ENCODE measurements at regions not wholly inside any gene's neighbourhood (a gene's known extent, or its start where the extent isn't known, plus 50 kb on each side); places are given as distances from the start of the nearest gene placed in this dataset.

DNA sequence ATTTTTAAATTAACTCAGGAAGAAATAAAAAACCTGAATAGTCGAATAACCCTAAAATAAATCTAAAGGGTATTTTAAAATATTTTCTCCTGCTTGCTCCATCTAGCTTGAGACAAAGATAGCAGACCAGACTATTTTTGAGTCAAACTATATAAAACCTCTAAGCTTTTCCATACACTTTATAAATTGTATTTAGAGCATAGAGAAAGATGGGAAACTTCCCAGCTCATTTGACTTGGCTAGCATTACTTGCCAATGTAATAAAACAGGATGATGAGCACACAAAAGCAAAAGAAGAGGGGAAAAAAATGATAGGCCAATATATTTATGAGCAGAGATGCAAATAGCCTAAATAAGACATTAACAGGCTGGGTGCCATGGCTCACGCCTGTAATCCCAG lies 117.1 kb downstream of the ANAPC4 start:
- no peaks in the 10 kb centered on the region for H3K9me3 ChIP-seq (ENCODE audit: insufficient read depth, low read depth, low read length)
- FAIRE-seq (no peak), DNase-seq (ENCODE audit: low read depth) (no peak)
- H3K27ac Mint-ChIP-seq (ENCODE audit: unreplicated experiment) = no peak overlapping the region
- no peak overlapping the region for H3K4me3 Mint-ChIP-seq (ENCODE audit: unreplicated experiment)
- no peak overlapping the region for H3K9ac ChIP-seq (ENCODE audit: low read length)
- no peaks in the 10 kb centered on the region for H3K36me3 Mint-ChIP-seq (ENCODE audit: low read depth, unreplicated experiment)
- no peaks in the 10 kb centered on the region for H3K79me2 ChIP-seq (ENCODE audit: insufficient read depth, low read length)
- no peaks in the 10 kb centered on the region for H3K4me1 Mint-ChIP-seq (ENCODE audit: low read depth, unreplicated experiment)
- peaks cover 2% of the 10 kb centered on the region for H3K27me3 ChIP-seq (ENCODE audit: insufficient read depth, low read length)
- no peaks in the 10 kb centered on the region for H3K36me3 ChIP-seq (ENCODE audit: insufficient read depth, low read length)
- H3K4me1 ChIP-seq (ENCODE audit: insufficient read depth, low read length) = no peaks in the 10 kb centered on the region
- H3K4me2 ChIP-seq (ENCODE audit: low read length) = no peak overlapping the region
- H2AFZ ChIP-seq (ENCODE audit: low read depth, low read length) = no peak overlapping the region
- TF ChIP-seq EZH2 (IDR thresholded peaks at IDR 0.05; ENCODE audit: insufficient read depth, low read length) = no peak
- TF ChIP-seq, protein P1, sequence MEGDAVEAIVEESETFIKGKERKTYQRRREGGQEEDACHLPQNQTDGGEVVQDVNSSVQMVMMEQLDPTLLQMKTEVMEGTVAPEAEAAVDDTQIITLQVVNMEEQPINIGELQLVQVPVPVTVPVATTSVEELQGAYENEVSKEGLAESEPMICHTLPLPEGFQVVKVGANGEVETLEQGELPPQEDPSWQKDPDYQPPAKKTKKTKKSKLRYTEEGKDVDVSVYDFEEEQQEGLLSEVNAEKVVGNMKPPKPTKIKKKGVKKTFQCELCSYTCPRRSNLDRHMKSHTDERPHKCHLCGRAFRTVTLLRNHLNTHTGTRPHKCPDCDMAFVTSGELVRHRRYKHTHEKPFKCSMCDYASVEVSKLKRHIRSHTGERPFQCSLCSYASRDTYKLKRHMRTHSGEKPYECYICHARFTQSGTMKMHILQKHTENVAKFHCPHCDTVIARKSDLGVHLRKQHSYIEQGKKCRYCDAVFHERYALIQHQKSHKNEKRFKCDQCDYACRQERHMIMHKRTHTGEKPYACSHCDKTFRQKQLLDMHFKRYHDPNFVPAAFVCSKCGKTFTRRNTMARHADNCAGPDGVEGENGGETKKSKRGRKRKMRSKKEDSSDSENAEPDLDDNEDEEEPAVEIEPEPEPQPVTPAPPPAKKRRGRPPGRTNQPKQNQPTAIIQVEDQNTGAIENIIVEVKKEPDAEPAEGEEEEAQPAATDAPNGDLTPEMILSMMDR (IDR thresholded peaks at IDR 0.05; ENCODE audit: insufficient read depth, low read depth, low read length) = no peak
- peaks cover 2% of the 10 kb centered on the region for H3K9me3 Mint-ChIP-seq (ENCODE audit: unreplicated experiment)
- H4K20me1 ChIP-seq (ENCODE audit: insufficient read depth, low read length) = no peaks in the 10 kb centered on the region
- H3K27ac ChIP-seq (ENCODE audit: low read depth, low read length) = no peak overlapping the region
- H3K4me3 ChIP-seq (ENCODE audit: insufficient read depth, low read depth, low read length) = no peak overlapping the region
- H3K27me3 Mint-ChIP-seq (ENCODE audit: low read depth, unreplicated experiment) = peaks cover 8% of the 10 kb centered on the region

- TF ChIP-seq EZH2 (IDR thresholded peaks at IDR 0.05; ENCODE audit: insufficient read depth, low read length) = no peak
- TF ChIP-seq, protein P1 (IDR thresholded peaks at IDR 0.05; ENCODE audit: insufficient read depth, low read depth, low read length) = no peak
- no peaks in the 10 kb centered on the region for H3K9me3 ChIP-seq (ENCODE audit: insufficient read depth, low read depth, low read length)
- H2AFZ ChIP-seq (ENCODE audit: low read depth, low read length) = no peak overlapping the region
- H3K79me2 ChIP-seq (ENCODE audit: insufficient read depth, low read length) = no peaks in the 10 kb centered on the region
- FAIRE-seq (no peak), DNase-seq (ENCODE audit: low read depth) (no peak)
- no peak overlapping the region for H3K4me3 ChIP-seq (ENCODE audit: insufficient read depth, low read depth, low read length)
- no peak overlapping the region for H3K27ac ChIP-seq (ENCODE audit: low read depth, low read length)
- Mint-ChIP-seq H3K4me1 (ENCODE audit: low read depth, unreplicated experiment) (no peaks in the 10 kb centered on the region), H3K9me3 (ENCODE audit: unreplicated experiment) (peaks cover 2% of the 10 kb centered on the region), H3K4me3 (ENCODE audit: unreplicated experiment) (no peak overlapping the region), H3K27ac (ENCODE audit: unreplicated experiment) (no peak overlapping the region), H3K27me3 (ENCODE audit: low read depth, unreplicated experiment) (peaks cover 20% of the 10 kb centered on the region), H3K36me3 (ENCODE audit: low read depth, unreplicated experiment) (no peaks in the 10 kb centered on the region)
- H3K27me3 ChIP-seq (ENCODE audit: insufficient read depth, low read length) = peaks cover 3% of the 10 kb centered on the region
- no peaks in the 10 kb centered on the region for H4K20me1 ChIP-seq (ENCODE audit: insufficient read depth, low read length)
- no peak overlapping the region for H3K9ac ChIP-seq (ENCODE audit: low read length)
- H3K36me3 ChIP-seq (ENCODE audit: insufficient read depth, low read length) = no peaks in the 10 kb centered on the region
- no peaks in the 10 kb centered on the region for H3K4me1 ChIP-seq (ENCODE audit: insufficient read depth, low read length)
- no peak overlapping the region for H3K4me2 ChIP-seq (ENCODE audit: low read length)
Measured at GRCh38 chr4:25500626-25501316, 123.7 kb downstream of the ANAPC4 start.

- no peak for FAIRE-seq
- peaks cover 20% of the 10 kb centered on the region for H3K27me3 Mint-ChIP-seq (ENCODE audit: low read depth, unreplicated experiment)
Measured at GRCh38 chr4:25502115-25502514, 125.1 kb downstream of the ANAPC4 start.

More at GRCh38 chr4:25502115-25502514, 125.1 kb downstream of the ANAPC4 start:
- Histone ChIP-seq H3K9me3 (ENCODE audit: insufficient read depth, low read depth, low read length) (no peaks in the 10 kb centered on the region), H4K20me1 (ENCODE audit: insufficient read depth, low read length) (no peaks in the 10 kb centered on the region), H2AFZ (ENCODE audit: low read depth, low read length) (no peak overlapping the region), H3K79me2 (ENCODE audit: insufficient read depth, low read length) (no peaks in the 10 kb centered on the region), H3K36me3 (ENCODE audit: insufficient read depth, low read length) (no peaks in the 10 kb centered on the region), H3K4me2 (ENCODE audit: low read length) (no peak overlapping the region), H3K27ac (ENCODE audit: low read depth, low read length) (no peak overlapping the region), H3K4me3 (ENCODE audit: insufficient read depth, low read depth, low read length) (no peak overlapping the region), H3K27me3 (ENCODE audit: insufficient read depth, low read length) (peaks cover 3% of the 10 kb centered on the region), H3K4me1 (ENCODE audit: insufficient read depth, low read length) (no peaks in the 10 kb centered on the region), H3K9ac (ENCODE audit: low read length) (no peak overlapping the region)
- H3K4me3 Mint-ChIP-seq (ENCODE audit: unreplicated experiment) = no peak overlapping the region
- no peak for DNase-seq (ENCODE audit: low read depth)
- peaks cover 2% of the 10 kb centered on the region for H3K9me3 Mint-ChIP-seq (ENCODE audit: unreplicated experiment)
- no peaks in the 10 kb centered on the region for H3K36me3 Mint-ChIP-seq (ENCODE audit: low read depth, unreplicated experiment)
- TF ChIP-seq EZH2 (IDR thresholded peaks at IDR 0.05; ENCODE audit: insufficient read depth, low read length) = no peak
- TF ChIP-seq, protein P1 (IDR thresholded peaks at IDR 0.05; ENCODE audit: insufficient read depth, low read depth, low read length) = no peak
- no peaks in the 10 kb centered on the region for H3K4me1 Mint-ChIP-seq (ENCODE audit: low read depth, unreplicated experiment)
- no peak overlapping the region for H3K27ac Mint-ChIP-seq (ENCODE audit: unreplicated experiment)

Measured in astrocyte (in vitro differentiated cells and primary cell).